Smooth muscle cell (in vitro differentiated cells): ENCODE measurements at regions not wholly inside any gene's neighbourhood (a gene's known extent, or its start where the extent isn't known, plus 50 kb on each side); places are given as distances from the start of the nearest gene placed in this dataset.

Source experiments
- DNase-seq: peaks from one replicate; lab custom pipeline; 2025; ENCODE audit not compliant: unreplicated experiment; lab: John Stamatoyannopoulos, UW
- H2AFZ ChIP-seq: fragments of 200-600 bp; sonication (generic); 2 replicates; pipeline ENCODE4 v1.6.0; 2016; ENCODE audit warnings: antibody characterized with exemption, low read depth, mild to moderate bottlenecking
- H3F3A ChIP-seq: fragments of 200-600 bp; sonication (generic); 2 replicates; pipeline ENCODE4 v1.6.0; 2017; ENCODE audit warnings: antibody characterized with exemption, low read depth
- H3K27ac ChIP-seq: fragments of 200-600 bp; sonication (generic); 2 replicates; pipeline ENCODE4 v1.5.1; 2016; ENCODE audit warnings: low read depth, mild to moderate bottlenecking
- H3K27me3 ChIP-seq: fragments of 200-600 bp; sonication (generic); 2 replicates; pipeline ENCODE4 v1.6.1; 2016; ENCODE audit warnings: low read depth, mild to moderate bottlenecking
- H3K36me3 ChIP-seq: fragments of 200-600 bp; sonication (generic); 2 replicates; pipeline ENCODE4 v1.5.1; 2016; ENCODE audit warnings: low read depth
- H3K4me1 ChIP-seq: fragments of 200-600 bp; sonication (generic); 2 replicates; pipeline ENCODE4 v1.5.1; 2016; ENCODE audit warnings: low read depth
- H3K4me2 ChIP-seq: fragments of 200-600 bp; sonication (generic); 2 replicates; pipeline ENCODE4 v1.6.0; 2016; ENCODE audit warnings: mild to moderate bottlenecking
- H3K4me3 ChIP-seq: fragments of 200-600 bp; sonication (generic); 2 replicates; pipeline ENCODE4 v1.5.1; 2016; ENCODE audit warnings: mild to moderate bottlenecking
- H3K79me2 ChIP-seq: fragments of 200-600 bp; sonication (generic); 2 replicates; pipeline ENCODE4 v1.6.0; 2016; ENCODE audit warnings: low read depth, mild to moderate bottlenecking
- H3K9ac ChIP-seq: fragments of 200-600 bp; sonication (generic); 2 replicates; pipeline ENCODE4 v1.6.0; 2016; ENCODE audit warnings: low read depth
- H3K9me3 ChIP-seq: fragments of 200-600 bp; sonication (generic); replicated peaks from 2 replicates; pipeline ENCODE4 v1.5.1; 2016; ENCODE audit warnings: low read depth
- H4K20me1 ChIP-seq: fragments of 200-600 bp; sonication (generic); 2 replicates; pipeline ENCODE4 v1.6.0; 2016; ENCODE audit warnings: low read depth
- CTCF ChIP-seq: fragments of 200-600 bp; sonication (generic); IDR thresholded peaks from 2 replicates; pipeline ENCODE4 v1.5.1; 2017; ENCODE audit warnings: borderline replicate concordance, mild to moderate bottlenecking, antibody characterized with exemption; ENCODE audit not compliant: insufficient read depth, poor library complexity, severe bottlenecking
- WGBS: methylation state at CpG from one replicate; pipeline ENCODE4 v1.1.7; 2016; ENCODE audit warnings: low lambda C conversion rate; 5-methylcytosine and 5-hydroxymethylcytosine counted together

- Histone ChIP-seq H3K36me3 (no peaks in the 10 kb centered on the region), H3K27ac (no peak overlapping the region), H2AFZ (no peak overlapping the region), H3F3A (no peaks in the 10 kb centered on the region), H3K79me2 (no peaks in the 10 kb centered on the region), H4K20me1 (no peaks in the 10 kb centered on the region), H3K27me3 (peaks cover 4% of the 10 kb centered on the region), H3K4me2 (no peak overlapping the region), H3K9me3 (no peaks in the 10 kb centered on the region), H3K4me3 (no peak overlapping the region), H3K4me1 (no peaks in the 10 kb centered on the region), H3K9ac (no peak overlapping the region)
- WGBS: 48% methylated on average over 1 of the region's 1 CpG
- no peak for DNase-seq
- TF ChIP-seq CTCF: no peak
Measured at GRCh38 chr14:62138593-62138992, 376.4 kb downstream of the SNAPC1 start.

- H3K9ac ChIP-seq: no peak overlapping the region
- H3K79me2 ChIP-seq: no peaks in the 10 kb centered on the region
- WGBS: 94% methylated on average over 2 of the region's 2 CpGs
- no peaks in the 10 kb centered on the region for H3F3A ChIP-seq
- H4K20me1 ChIP-seq: no peaks in the 10 kb centered on the region
- H3K27ac ChIP-seq: no peak overlapping the region
- H3K4me1 ChIP-seq: no peaks in the 10 kb centered on the region
- no peak overlapping the region for H3K4me2 ChIP-seq
- H2AFZ ChIP-seq: no peak overlapping the region
- H3K9me3 ChIP-seq: no peaks in the 10 kb centered on the region
- no peak for DNase-seq
- H3K27me3 ChIP-seq: no peaks in the 10 kb centered on the region
- no peaks in the 10 kb centered on the region for H3K36me3 ChIP-seq
- H3K4me3 ChIP-seq: no peak overlapping the region
- no peak for TF ChIP-seq CTCF
Measured at GRCh38 chr14:62141139-62141538, 378.9 kb downstream of the SNAPC1 start.

- H3K4me1 ChIP-seq: no peaks in the 10 kb centered on the region
- H3K4me3 ChIP-seq: no peak overlapping the region
- H3K4me2 ChIP-seq: peak overlapping the region; percentile 25
- no peaks in the 10 kb centered on the region for H3F3A ChIP-seq
- H3K79me2 ChIP-seq: no peaks in the 10 kb centered on the region
- no peak for TF ChIP-seq CTCF
- H2AFZ ChIP-seq: peak overlapping the region; percentile 33
- 21% methylated on average over 2 of the region's 2 CpGs for WGBS
- H3K27ac ChIP-seq: peak overlapping the region; percentile 5
- H3K36me3 ChIP-seq: no peaks in the 10 kb centered on the region
- no peak for DNase-seq
- no peaks in the 10 kb centered on the region for H3K27me3 ChIP-seq
- no peaks in the 10 kb centered on the region for H4K20me1 ChIP-seq
- H3K9me3 ChIP-seq: peaks cover under 1% of the 10 kb centered on the region
- no peak overlapping the region for H3K9ac ChIP-seq
Measured at GRCh38 chr14:62143245-62143644, 381.0 kb downstream of the SNAPC1 start.

- H3K4me2 ChIP-seq: no peak overlapping the region
- WGBS: 94% methylated on average over 1 of the region's 1 CpG
- H3K4me3 ChIP-seq: no peak overlapping the region
- no peaks in the 10 kb centered on the region for H3K36me3 ChIP-seq
- H3F3A ChIP-seq: no peaks in the 10 kb centered on the region
- H3K4me1 ChIP-seq: no peaks in the 10 kb centered on the region
- H2AFZ ChIP-seq: no peak overlapping the region
- H3K27me3 ChIP-seq: no peaks in the 10 kb centered on the region
- no peak overlapping the region for H3K27ac ChIP-seq
- no peak for TF ChIP-seq CTCF
- no peak for DNase-seq
- H3K9me3 ChIP-seq: peaks cover 3% of the 10 kb centered on the region
- no peaks in the 10 kb centered on the region for H4K20me1 ChIP-seq
- no peaks in the 10 kb centered on the region for H3K79me2 ChIP-seq
- H3K9ac ChIP-seq: no peak overlapping the region
Measured at GRCh38 chr14:62144863-62145262, 382.6 kb downstream of the SNAPC1 start.
